ENCODE measurements at regions not wholly inside any gene's neighbourhood (a gene's known extent, or its start where the extent isn't known, plus 50 kb on each side); places are given as distances from the start of the nearest gene placed in this dataset.

DNA sequence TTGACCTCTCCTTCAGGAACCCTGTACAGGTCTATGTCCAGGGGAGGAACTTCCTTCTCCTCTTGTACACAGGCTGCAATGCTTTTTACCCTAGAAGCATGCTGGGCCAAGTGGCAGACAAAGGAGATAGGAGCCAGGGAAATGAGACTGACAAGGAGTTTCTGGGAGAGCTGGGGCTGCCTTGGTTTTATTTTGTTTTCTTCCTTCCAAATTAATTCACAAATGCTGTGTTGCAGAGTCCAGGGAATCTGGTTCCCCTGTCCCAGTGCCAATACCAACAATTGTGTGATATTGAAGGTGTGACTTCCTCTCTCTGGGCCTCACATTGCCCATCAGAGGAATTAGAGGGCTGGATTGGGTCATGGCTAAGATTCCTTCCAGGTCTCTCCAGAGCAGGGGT is 224.8 kb upstream of the PPP2R3A start:
- Histone ChIP-seq H3K27ac (ENCODE audit: insufficient read depth, low read length) (no peak overlapping the region), H3K9ac (ENCODE audit: insufficient read depth, low read length) (no peak overlapping the region), H3K4me3 (replicated peaks in 1 of 4; ENCODE audit: control extremely low read depth in 1 of 4, insufficient read depth in 1 of 4, low read depth in 3 of 4, low read length in 4 of 4) (no peak overlapping the region), H3K27me3 (ENCODE audit: control insufficient read depth, insufficient read depth, low read length) (no peaks in the 10 kb centered on the region), H4K20me1 (ENCODE audit: control insufficient read depth, extremely low read depth, insufficient read depth, low read length) (no peaks in the 10 kb centered on the region), H3K36me3 (ENCODE audit: control insufficient read depth, insufficient read depth, low read length) (no peaks in the 10 kb centered on the region), H3K9me3 (ENCODE audit: control insufficient read depth, insufficient read depth, low read depth, low read length) (no peaks in the 10 kb centered on the region), H3K4me2 (ENCODE audit: extremely low read depth, insufficient read depth, low read length) (no peak overlapping the region), H3K4me1 (ENCODE audit: control insufficient read depth, extremely low read depth, insufficient read depth, low read length) (no peaks in the 10 kb centered on the region), H2AFZ (ENCODE audit: low read length) (no peak overlapping the region), H3K79me2 (ENCODE audit: control insufficient read depth, insufficient read depth, low read length) (no peaks in the 10 kb centered on the region)
- TF ChIP-seq EZH2 (IDR thresholded peaks at IDR 0.05; ENCODE audit: low read length, missing control alignments) = no peak
- TF ChIP-seq, protein P1, sequence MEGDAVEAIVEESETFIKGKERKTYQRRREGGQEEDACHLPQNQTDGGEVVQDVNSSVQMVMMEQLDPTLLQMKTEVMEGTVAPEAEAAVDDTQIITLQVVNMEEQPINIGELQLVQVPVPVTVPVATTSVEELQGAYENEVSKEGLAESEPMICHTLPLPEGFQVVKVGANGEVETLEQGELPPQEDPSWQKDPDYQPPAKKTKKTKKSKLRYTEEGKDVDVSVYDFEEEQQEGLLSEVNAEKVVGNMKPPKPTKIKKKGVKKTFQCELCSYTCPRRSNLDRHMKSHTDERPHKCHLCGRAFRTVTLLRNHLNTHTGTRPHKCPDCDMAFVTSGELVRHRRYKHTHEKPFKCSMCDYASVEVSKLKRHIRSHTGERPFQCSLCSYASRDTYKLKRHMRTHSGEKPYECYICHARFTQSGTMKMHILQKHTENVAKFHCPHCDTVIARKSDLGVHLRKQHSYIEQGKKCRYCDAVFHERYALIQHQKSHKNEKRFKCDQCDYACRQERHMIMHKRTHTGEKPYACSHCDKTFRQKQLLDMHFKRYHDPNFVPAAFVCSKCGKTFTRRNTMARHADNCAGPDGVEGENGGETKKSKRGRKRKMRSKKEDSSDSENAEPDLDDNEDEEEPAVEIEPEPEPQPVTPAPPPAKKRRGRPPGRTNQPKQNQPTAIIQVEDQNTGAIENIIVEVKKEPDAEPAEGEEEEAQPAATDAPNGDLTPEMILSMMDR (conservative IDR thresholded peaks at IDR 0.05 in 1 of 2, IDR thresholded peaks at IDR 0.05 in 1 of 2; ENCODE audit: low read depth in 1 of 2, low read length in 2 of 2) = no peak
- no peak for DNase-seq (ENCODE audit: low read depth in 2 of 2)

DNA sequence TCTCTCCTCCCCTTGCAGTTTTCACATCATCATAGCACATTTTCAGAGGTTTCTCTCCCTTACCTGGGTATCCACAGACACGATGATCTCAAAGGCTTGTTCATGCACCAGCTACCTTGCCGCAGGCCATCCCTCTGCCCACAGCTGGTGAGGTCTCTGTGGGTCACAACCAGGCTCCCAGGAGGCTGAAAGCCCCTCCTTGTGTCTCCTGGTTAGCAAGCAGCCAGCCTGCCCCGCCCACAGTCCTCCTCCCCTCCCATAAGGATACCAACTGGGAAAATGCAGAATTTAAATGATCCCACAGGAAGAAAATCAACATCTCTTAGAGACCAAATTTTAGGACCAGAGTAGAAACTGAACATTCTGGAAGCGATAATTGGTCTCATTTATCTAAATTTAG is 213.5 kb upstream of the PPP2R3A start:
- DNase-seq (ENCODE audit: low read depth in 2 of 2) = no peak
- Histone ChIP-seq H3K27ac (ENCODE audit: insufficient read depth, low read length) (no peak overlapping the region), H3K4me1 (ENCODE audit: control insufficient read depth, extremely low read depth, insufficient read depth, low read length) (no peaks in the 10 kb centered on the region), H3K9ac (ENCODE audit: insufficient read depth, low read length) (no peak overlapping the region), H3K27me3 (ENCODE audit: control insufficient read depth, insufficient read depth, low read length) (no peaks in the 10 kb centered on the region), H2AFZ (ENCODE audit: low read length) (no peak overlapping the region), H3K4me3 (replicated peaks in 1 of 4; ENCODE audit: control extremely low read depth in 1 of 4, insufficient read depth in 1 of 4, low read depth in 3 of 4, low read length in 4 of 4) (no peak overlapping the region), H3K4me2 (ENCODE audit: extremely low read depth, insufficient read depth, low read length) (no peak overlapping the region), H3K79me2 (ENCODE audit: control insufficient read depth, insufficient read depth, low read length) (no peaks in the 10 kb centered on the region), H4K20me1 (ENCODE audit: control insufficient read depth, extremely low read depth, insufficient read depth, low read length) (no peaks in the 10 kb centered on the region), H3K36me3 (ENCODE audit: control insufficient read depth, insufficient read depth, low read length) (no peaks in the 10 kb centered on the region), H3K9me3 (ENCODE audit: control insufficient read depth, insufficient read depth, low read depth, low read length) (no peaks in the 10 kb centered on the region)
- TF ChIP-seq EZH2 (IDR thresholded peaks at IDR 0.05; ENCODE audit: low read length, missing control alignments) = no peak
- TF ChIP-seq, protein P1 (conservative IDR thresholded peaks at IDR 0.05 in 1 of 2, IDR thresholded peaks at IDR 0.05 in 1 of 2; ENCODE audit: low read depth in 1 of 2, low read length in 2 of 2) = no peak

DNA sequence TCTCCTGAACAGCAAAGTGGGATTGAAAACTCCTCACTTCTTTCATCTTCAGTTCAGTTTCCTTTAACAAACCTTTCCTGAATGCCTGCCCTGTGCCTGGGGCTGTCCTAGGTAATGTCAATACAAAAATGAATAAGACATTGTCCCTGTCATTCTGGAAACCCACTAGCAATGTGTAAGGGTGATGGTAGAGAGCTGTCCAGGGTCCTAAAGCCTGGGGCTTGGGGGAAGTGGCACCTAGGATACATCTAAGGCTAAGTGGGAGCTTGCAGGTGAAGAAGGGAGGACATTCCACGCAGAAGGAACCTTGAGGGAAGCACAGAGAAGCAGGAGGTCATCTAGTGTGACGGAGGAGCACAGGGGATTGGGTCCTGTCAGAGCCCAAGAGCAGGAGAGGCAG is 212.7 kb upstream of the PPP2R3A start:
- H3K27ac ChIP-seq (ENCODE audit: insufficient read depth, low read length) = no peak overlapping the region
- no peaks in the 10 kb centered on the region for H3K9me3 ChIP-seq (ENCODE audit: control insufficient read depth, insufficient read depth, low read depth, low read length)
- no peak overlapping the region for H2AFZ ChIP-seq (ENCODE audit: low read length)
- no peaks in the 10 kb centered on the region for H4K20me1 ChIP-seq (ENCODE audit: control insufficient read depth, extremely low read depth, insufficient read depth, low read length)
- no peaks in the 10 kb centered on the region for H3K79me2 ChIP-seq (ENCODE audit: control insufficient read depth, insufficient read depth, low read length)
- no peak overlapping the region for H3K4me2 ChIP-seq (ENCODE audit: extremely low read depth, insufficient read depth, low read length)
- H3K4me1 ChIP-seq (ENCODE audit: control insufficient read depth, extremely low read depth, insufficient read depth, low read length) = no peaks in the 10 kb centered on the region
- no peak overlapping the region for H3K9ac ChIP-seq (ENCODE audit: insufficient read depth, low read length)
- no peak for TF ChIP-seq EZH2 (IDR thresholded peaks at IDR 0.05; ENCODE audit: low read length, missing control alignments)
- TF ChIP-seq, protein P1 (conservative IDR thresholded peaks at IDR 0.05 in 1 of 2, IDR thresholded peaks at IDR 0.05 in 1 of 2; ENCODE audit: low read depth in 1 of 2, low read length in 2 of 2) = no peak
- H3K27me3 ChIP-seq (ENCODE audit: control insufficient read depth, insufficient read depth, low read length) = no peaks in the 10 kb centered on the region
- no peak for DNase-seq (ENCODE audit: low read depth in 2 of 2)
- H3K36me3 ChIP-seq (ENCODE audit: control insufficient read depth, insufficient read depth, low read length) = no peaks in the 10 kb centered on the region
- no peak overlapping the region for H3K4me3 ChIP-seq (replicated peaks in 1 of 4; ENCODE audit: control extremely low read depth in 1 of 4, insufficient read depth in 1 of 4, low read depth in 3 of 4, low read length in 4 of 4)
